ENCODE measurements at regions not wholly inside any gene's neighbourhood (a gene's known extent, or its start where the extent isn't known, plus 50 kb on each side); places are given as distances from the start of the nearest gene placed in this dataset.

DNA sequence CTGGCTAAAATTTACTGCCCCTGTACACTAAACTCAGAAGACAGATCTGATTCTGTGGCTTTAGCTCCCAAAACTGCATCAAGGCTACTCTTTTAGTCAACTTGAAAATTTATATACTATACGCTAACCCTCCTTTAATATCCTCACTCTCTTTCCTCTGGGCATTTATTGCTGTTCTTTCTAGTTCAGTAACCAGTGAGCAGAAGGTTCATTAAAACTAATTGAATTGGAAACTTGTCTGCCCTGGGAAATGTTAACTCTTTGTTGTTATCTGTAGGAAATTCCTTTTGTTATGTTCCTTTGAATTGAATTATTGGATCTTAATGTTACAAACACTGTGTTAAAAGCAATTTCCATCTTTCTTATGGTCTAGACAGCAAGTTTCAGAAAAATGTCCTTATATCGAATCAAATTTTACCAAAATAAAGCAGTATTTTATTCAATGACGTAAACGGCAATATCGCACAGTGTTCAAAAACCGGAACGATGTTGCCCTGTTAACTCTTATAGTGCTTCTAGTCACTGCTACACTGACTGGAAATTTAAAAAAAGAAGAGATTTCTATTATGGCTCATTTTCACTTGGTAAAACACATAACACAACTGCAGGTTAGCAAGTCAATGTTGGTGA lies 168.3 kb downstream of the NR4A2 start:
- Histone ChIP-seq H3K79me2 (ENCODE audit: control insufficient read depth, insufficient read depth, low read length) (no peaks in the 10 kb centered on the region), H3K4me2 (ENCODE audit: extremely low read depth, insufficient read depth, low read length) (no peak overlapping the region), H3K4me3 (replicated peaks in 1 of 4; ENCODE audit: control extremely low read depth in 1 of 4, insufficient read depth in 1 of 4, low read depth in 3 of 4, low read length in 4 of 4) (no peak overlapping the region), H3K27me3 (ENCODE audit: control insufficient read depth, insufficient read depth, low read length) (no peaks in the 10 kb centered on the region), H2AFZ (ENCODE audit: low read length) (no peak overlapping the region), H3K4me1 (ENCODE audit: control insufficient read depth, extremely low read depth, insufficient read depth, low read length) (no peaks in the 10 kb centered on the region), H3K27ac (ENCODE audit: insufficient read depth, low read length) (no peak overlapping the region), H3K36me3 (ENCODE audit: control insufficient read depth, insufficient read depth, low read length) (no peaks in the 10 kb centered on the region), H4K20me1 (ENCODE audit: control insufficient read depth, extremely low read depth, insufficient read depth, low read length) (no peaks in the 10 kb centered on the region), H3K9ac (ENCODE audit: insufficient read depth, low read length) (no peak overlapping the region), H3K9me3 (ENCODE audit: control insufficient read depth, insufficient read depth, low read depth, low read length) (no peaks in the 10 kb centered on the region)
- no peak for DNase-seq (ENCODE audit: low read depth in 2 of 2)
- TF ChIP-seq EZH2 (IDR thresholded peaks at IDR 0.05; ENCODE audit: low read length, missing control alignments) (no peak), CTCF (conservative IDR thresholded peaks at IDR 0.05 in 1 of 2, IDR thresholded peaks at IDR 0.05 in 1 of 2; ENCODE audit: low read depth in 1 of 2, low read length in 2 of 2) (no peak)

DNA sequence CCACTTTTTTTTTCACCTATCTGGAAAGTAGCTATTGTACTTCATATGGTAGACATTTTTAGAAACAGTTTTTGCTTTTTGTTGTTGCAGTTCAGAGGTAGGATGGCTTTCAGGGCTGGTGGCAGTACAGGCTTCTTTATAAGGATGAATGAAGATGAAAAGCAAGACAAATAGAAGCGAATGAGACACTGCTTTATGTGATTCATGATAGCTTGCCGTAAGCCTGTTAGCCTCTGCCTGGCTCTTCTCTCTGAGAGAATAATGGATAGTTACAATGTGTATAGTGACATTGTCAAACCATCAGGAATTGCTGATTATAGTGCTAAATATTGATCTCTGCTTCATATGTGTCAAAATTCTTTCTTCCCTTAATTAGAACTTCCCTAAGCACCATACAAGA lies 173.7 kb downstream of the NR4A2 start:
- H3K27me3 ChIP-seq (ENCODE audit: control insufficient read depth, insufficient read depth, low read length) = no peaks in the 10 kb centered on the region
- H4K20me1 ChIP-seq (ENCODE audit: control insufficient read depth, extremely low read depth, insufficient read depth, low read length) = no peaks in the 10 kb centered on the region
- no peak overlapping the region for H2AFZ ChIP-seq (ENCODE audit: low read length)
- no peak for DNase-seq (ENCODE audit: low read depth in 2 of 2)
- no peak overlapping the region for H3K4me3 ChIP-seq (replicated peaks in 1 of 4; ENCODE audit: control extremely low read depth in 1 of 4, insufficient read depth in 1 of 4, low read depth in 3 of 4, low read length in 4 of 4)
- H3K36me3 ChIP-seq (ENCODE audit: control insufficient read depth, insufficient read depth, low read length) = no peaks in the 10 kb centered on the region
- no peak overlapping the region for H3K4me2 ChIP-seq (ENCODE audit: extremely low read depth, insufficient read depth, low read length)
- TF ChIP-seq CTCF (conservative IDR thresholded peaks at IDR 0.05 in 1 of 2, IDR thresholded peaks at IDR 0.05 in 1 of 2; ENCODE audit: low read depth in 1 of 2, low read length in 2 of 2) = no peak
- H3K79me2 ChIP-seq (ENCODE audit: control insufficient read depth, insufficient read depth, low read length) = no peaks in the 10 kb centered on the region
- no peak overlapping the region for H3K9ac ChIP-seq (ENCODE audit: insufficient read depth, low read length)
- H3K27ac ChIP-seq (ENCODE audit: insufficient read depth, low read length) = no peak overlapping the region
- no peaks in the 10 kb centered on the region for H3K4me1 ChIP-seq (ENCODE audit: control insufficient read depth, extremely low read depth, insufficient read depth, low read length)
- no peaks in the 10 kb centered on the region for H3K9me3 ChIP-seq (ENCODE audit: control insufficient read depth, insufficient read depth, low read depth, low read length)

DNA sequence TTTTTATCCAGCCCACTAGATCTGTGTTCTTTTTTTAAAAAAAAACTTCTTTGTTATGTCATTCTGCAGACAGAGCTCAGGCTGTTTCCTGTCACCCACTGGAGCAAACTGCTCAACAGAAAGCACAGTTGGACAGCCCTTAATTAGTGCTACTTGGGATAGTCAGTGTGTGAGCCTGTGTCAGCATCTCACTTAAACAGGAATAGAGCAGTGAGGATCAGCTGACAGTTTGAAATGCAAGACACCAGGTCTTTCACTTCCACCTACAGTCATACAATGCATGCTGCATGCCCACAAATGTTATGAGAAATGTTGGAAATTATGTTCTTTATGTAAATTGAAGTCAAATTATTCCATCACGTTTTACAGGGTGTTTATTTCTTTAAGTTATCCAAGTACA lies 174.9 kb downstream of the NR4A2 start:
- no peak overlapping the region for H3K9ac ChIP-seq (ENCODE audit: insufficient read depth, low read length)
- H3K4me3 ChIP-seq (replicated peaks in 1 of 4; ENCODE audit: control extremely low read depth in 1 of 4, insufficient read depth in 1 of 4, low read depth in 3 of 4, low read length in 4 of 4) = no peak overlapping the region
- no peaks in the 10 kb centered on the region for H3K4me1 ChIP-seq (ENCODE audit: control insufficient read depth, extremely low read depth, insufficient read depth, low read length)
- no peaks in the 10 kb centered on the region for H4K20me1 ChIP-seq (ENCODE audit: control insufficient read depth, extremely low read depth, insufficient read depth, low read length)
- H3K79me2 ChIP-seq (ENCODE audit: control insufficient read depth, insufficient read depth, low read length) = no peaks in the 10 kb centered on the region
- H3K9me3 ChIP-seq (ENCODE audit: control insufficient read depth, insufficient read depth, low read depth, low read length) = no peaks in the 10 kb centered on the region
- no peaks in the 10 kb centered on the region for H3K27me3 ChIP-seq (ENCODE audit: control insufficient read depth, insufficient read depth, low read length)
- no peak overlapping the region for H3K27ac ChIP-seq (ENCODE audit: insufficient read depth, low read length)
- no peaks in the 10 kb centered on the region for H3K36me3 ChIP-seq (ENCODE audit: control insufficient read depth, insufficient read depth, low read length)
- H2AFZ ChIP-seq (ENCODE audit: low read length) = no peak overlapping the region
- no peak overlapping the region for H3K4me2 ChIP-seq (ENCODE audit: extremely low read depth, insufficient read depth, low read length)
- DNase-seq (ENCODE audit: low read depth in 2 of 2) = no peak
- TF ChIP-seq CTCF (conservative IDR thresholded peaks at IDR 0.05 in 1 of 2, IDR thresholded peaks at IDR 0.05 in 1 of 2; ENCODE audit: low read depth in 1 of 2, low read length in 2 of 2) = no peak
- TF ChIP-seq EZH2 (IDR thresholded peaks at IDR 0.05; ENCODE audit: low read length, missing control alignments) = no peak

All from fibroblast of lung (primary cell).